GM12878 (cell line): ENCODE measurements at regions not wholly inside any gene's neighbourhood (a gene's known extent, or its start where the extent isn't known, plus 50 kb on each side); places are given as distances from the start of the nearest gene placed in this dataset.

ENCODE experiments used
- ATAC-seq: fragments of 200-7000 bp; cut with Tn5 transposase; 3 replicates; pipeline ENCODE4 v1.9.1; 2020; ENCODE audit warnings: mild to moderate bottlenecking, moderate library complexity
- BruUV-seq: library from RNA; stranded (reverse); fragments of 400-500 nt; replicated peaks from 2 replicates; lab custom pipeline; 2021; lab: Mats Ljungman, UMichigan
- CTCF ChIA-PET: fragments of 300-600 bp; sonication (Branson Sonifier 250); formaldehyde crosslinking; extraction: SDS; loops from one replicate; lab custom pipeline; 2021; ENCODE audit warnings: inconsistent platforms; lab: Yijun Ruan, JAX
- POLR2A ChIA-PET: fragments of 350-600 bp; formaldehyde crosslinking; extraction: SDS; loops from one replicate; lab custom pipeline; 2021; ENCODE audit warnings: inconsistent platforms; lab: Charles Lee
- RAD21 ChIA-PET: fragments of 300-600 bp; sonication (Branson Sonifier 250); formaldehyde crosslinking; loops from one replicate; lab custom pipeline; 2023; ENCODE audit warnings: antibody characterized with exemption; ENCODE audit not compliant: unreplicated experiment; lab: Charles Lee
- SMC1A ChIA-PET: fragments of 300-600 bp; sonication (Branson Sonifier 250); formaldehyde crosslinking; loops from one replicate; lab custom pipeline; 2023; ENCODE audit not compliant: unreplicated experiment, uncharacterized antibody; lab: Charles Lee
- DNase-seq: peaks from one replicate; pipeline ENCODE4 v3.0.0-alpha.2; 2011; ENCODE audit warnings: low read depth, low spot score
- FAIRE-seq: peaks from 3 replicates; lab custom pipeline; 2011; peaks lifted over from hg19 to GRCh38; lab: Jason Lieb, UNC
- H2AFZ ChIP-seq: 2 replicates; pipeline ENCODE4 v1.6.0; 2011; ENCODE audit warnings: low read depth, low read length, control low read depth; ENCODE audit not compliant: control insufficient read depth
- H3K27ac ChIP-seq: 2 replicates; pipeline ENCODE4 v1.5.1; 2011; ENCODE audit warnings: control low read depth; ENCODE audit not compliant: control insufficient read depth, insufficient read depth
- H3K27me3 ChIP-seq, 2 experiments: replicated peaks in 1 of 2; 2 replicates each; pipeline versions ENCODE4 v1.6.0 to v1.6.1; 2011; ENCODE audit warnings: low read length in 1 of 2; ENCODE audit not compliant: control insufficient read depth in 2 of 2, insufficient read depth in 2 of 2
- H3K36me3 ChIP-seq, 2 experiments: 2 replicates each; pipeline ENCODE4 v1.5.1; 2011; ENCODE audit warnings: low read length in 1 of 2; ENCODE audit not compliant: control insufficient read depth in 2 of 2, insufficient read depth in 2 of 2
- H3K4me1 ChIP-seq: 2 replicates; pipeline ENCODE4 v1.6.1; 2011; ENCODE audit warnings: mild to moderate bottlenecking, low read length, moderate library complexity, mixed read lengths; ENCODE audit not compliant: control insufficient read depth, insufficient read depth
- H3K4me2 ChIP-seq: 2 replicates; pipeline ENCODE4 v1.6.0; 2011; ENCODE audit warnings: control low read depth; ENCODE audit not compliant: control insufficient read depth, insufficient read depth
- H3K4me3 ChIP-seq: fragments of 200-600 bp; sonication (generic); 2 replicates; pipeline ENCODE4 v1.5.1; 2016
- H3K79me2 ChIP-seq: 2 replicates; pipeline ENCODE4 v1.6.0; 2011; ENCODE audit warnings: low read length; ENCODE audit not compliant: control insufficient read depth, insufficient read depth
- H3K9ac ChIP-seq: 2 replicates; pipeline ENCODE4 v1.8.0; 2011; ENCODE audit warnings: low read length, control low read depth, mixed read lengths; ENCODE audit not compliant: control insufficient read depth, insufficient read depth
- H3K9me3 ChIP-seq: replicated peaks from 3 replicates; pipeline ENCODE4 v1.5.1; 2011; ENCODE audit warnings: mild to moderate bottlenecking, low read length; ENCODE audit not compliant: control insufficient read depth, insufficient read depth
- H4K20me1 ChIP-seq: 2 replicates; pipeline ENCODE4 v1.6.0; 2011; ENCODE audit not compliant: control insufficient read depth, insufficient read depth
- BCLAF1 ChIP-seq: fragments of 450-650 bp; IDR thresholded peaks from 2 replicates; pipeline ENCODE4 v1.6.1; 2017; ENCODE audit warnings: antibody characterized with exemption, mild to moderate bottlenecking, moderate library complexity
- CEBPZ ChIP-seq: fragments of 150-350 bp; IDR thresholded peaks from 2 replicates; pipeline ENCODE4 v1.6.1; 2016; ENCODE audit warnings: low read depth, low read length
- ESRRA ChIP-seq: IDR thresholded peaks from 2 replicates; pipeline ENCODE4 v1.6.1; 2012; ENCODE audit warnings: mild to moderate bottlenecking, low read length, improper control_type of control experiment
- GABPA ChIP-seq: IDR thresholded peaks from 2 replicates; pipeline ENCODE4 v1.6.1; 2014; ENCODE audit warnings: antibody characterized with exemption, low read depth, mild to moderate bottlenecking, inconsistent platforms
- IKZF1 ChIP-seq: fragments of 450-650 bp; conservative IDR thresholded peaks from 2 replicates; pipeline ENCODE4 v1.6.1; 2017; ENCODE audit warnings: antibody characterized with exemption, mild to moderate bottlenecking
- IKZF2 ChIP-seq, 2 experiments: fragments of 450-650 bp; IDR thresholded peaks; 2 replicates each; pipeline ENCODE4 v1.6.1; 2017; ENCODE audit warnings: mild to moderate bottlenecking in 2 of 2, moderate library complexity in 2 of 2
- MEF2B ChIP-seq: fragments of 450-650 bp; IDR thresholded peaks from 2 replicates; pipeline ENCODE4 v1.6.1; 2018; ENCODE audit warnings: mild to moderate bottlenecking, moderate library complexity; ENCODE audit not compliant: partially characterized antibody, poor library complexity, severe bottlenecking
- SPI1 ChIP-seq: IDR thresholded peaks from 2 replicates; pipeline ENCODE4 v1.6.1; 2011; ENCODE audit warnings: low read depth, mild to moderate bottlenecking, low read length, moderate library complexity, borderline replicate concordance; ENCODE audit not compliant: insufficient read depth
- WGBS: methylation state at CpG from one replicate; pipeline ENCODE4 v1.1.6; 2016; ENCODE audit warnings: low lambda C conversion rate; ENCODE audit not compliant: insufficient replicate concordance, insufficient coverage; ENCODE audit errors: missing lambda C conversion rate; 5-methylcytosine and 5-hydroxymethylcytosine counted together
- in situ Hi-C: fragments of 300-500 bp; cut with MboI; formaldehyde crosslinking; loops from 9 replicates; pipeline ENCODE4 v1.14.3; 2018; ENCODE audit warnings: mixed read lengths
- intact Hi-C: fragments of 100-400 bp; cut with micrococcal nuclease; formaldehyde crosslinking; loops from one replicate; pipeline ENCODE4 v1.14.2; 2022; ENCODE audit not compliant: unreplicated experiment

GRCh38 chr16:17853958-17854357 lies 383.2 kb upstream of the XYLT1 start (continued):
- TF ChIP-seq CEBPZ (no peak), GABPA (no peak)

- Histone ChIP-seq H3K27ac (no peak overlapping the region), H3K4me2 (no peak overlapping the region), H3K27me3 (no peaks in the 10 kb centered on the region), H3K9ac (no peak overlapping the region), H4K20me1 (no peaks in the 10 kb centered on the region), H2AFZ (no peak overlapping the region), H3K36me3 (no peaks in the 10 kb centered on the region), H3K9me3 (no peaks in the 10 kb centered on the region; the same call in 2 of the 3 replicates), H3K4me1 (no peaks in the 10 kb centered on the region), H3K79me2 (no peaks in the 10 kb centered on the region), H3K4me3 (no peak overlapping the region)
- ChIA-PET SMC1A (interaction anchor here (0.7 kb wide), 1 partner anchor 16 kb away, joined by 5 read pairs; no protein-coding TSS in a partner anchor), POLR2A (interaction anchor here (0.6 kb wide), 1 partner anchor 437 kb away, joined by 3 read pairs; no protein-coding TSS in a partner anchor), RAD21 (no interaction called here), CTCF (no interaction called here)
- ATAC-seq (no peak), FAIRE-seq (peak; percentile 49), DNase-seq (no peak)
- no TSS peak for BruUV-seq
- in situ Hi-C loops, result no loop called here
- peak; percentile 30 for TF ChIP-seq MEF2B
- no peak for TF ChIP-seq ESRRA
- TF ChIP-seq BCLAF1, result no peak
- TF ChIP-seq SPI1, result peak; percentile 84
- TF ChIP-seq IKZF1, result peak; percentile 41; the same call in 1 of the 2 replicates
- TF ChIP-seq IKZF2 (IDR thresholded peaks at IDR 0.05), result 0 out of 4 replicates have a peak, but pooled peaks of 1 of the 2 experiments have one; percentile 28
- WGBS, result 21% methylated on average over 6 of the region's 6 CpGs
- intact Hi-C loops, result no loop called here
Measured at GRCh38 chr16:17852977-17853702, 382.4 kb upstream of the XYLT1 start.
